Activated naive CD4-positive, alpha-beta T cell treated with anti-CD3 and anti-CD28 coated beads, Interleukin-2, amount 50 U/mL, for 24 hours (primary cell): ENCODE measurements at regions not wholly inside any gene's neighbourhood (a gene's known extent, or its start where the extent isn't known, plus 50 kb on each side); places are given as distances from the start of the nearest gene placed in this dataset.

Experiments
- H3K27ac Mint-ChIP-seq: one replicate; pipeline ENCODE4 v1.8.0; 2021; ENCODE audit warnings: mild to moderate bottlenecking, mixed read lengths
- H3K27me3 Mint-ChIP-seq: one replicate; pipeline ENCODE4 v1.8.0; 2021; ENCODE audit warnings: mixed read lengths
- H3K36me3 Mint-ChIP-seq: one replicate; pipeline ENCODE4 v1.8.0; 2021; ENCODE audit warnings: mixed read lengths
- H3K4me1 Mint-ChIP-seq: one replicate; pipeline ENCODE4 v1.8.0; 2021; ENCODE audit warnings: mixed read lengths
- H3K4me3 Mint-ChIP-seq: one replicate; pipeline ENCODE4 v1.8.0; 2021; ENCODE audit warnings: mild to moderate bottlenecking, mixed read lengths
- H3K9me3 Mint-ChIP-seq: one replicate; pipeline ENCODE4 v1.8.0; 2021; ENCODE audit warnings: mixed read lengths

GRCh38 chr10:29962166-29962850, 97.1 kb downstream of the JCAD start:
- no peaks in the 10 kb centered on the region for H3K4me1 Mint-ChIP-seq
- H3K9me3 Mint-ChIP-seq, result no peaks in the 10 kb centered on the region
- H3K27me3 Mint-ChIP-seq, result no peaks in the 10 kb centered on the region
- H3K27ac Mint-ChIP-seq, result no peak overlapping the region
- H3K36me3 Mint-ChIP-seq, result no peaks in the 10 kb centered on the region
- no peak overlapping the region for H3K4me3 Mint-ChIP-seq

DNA sequence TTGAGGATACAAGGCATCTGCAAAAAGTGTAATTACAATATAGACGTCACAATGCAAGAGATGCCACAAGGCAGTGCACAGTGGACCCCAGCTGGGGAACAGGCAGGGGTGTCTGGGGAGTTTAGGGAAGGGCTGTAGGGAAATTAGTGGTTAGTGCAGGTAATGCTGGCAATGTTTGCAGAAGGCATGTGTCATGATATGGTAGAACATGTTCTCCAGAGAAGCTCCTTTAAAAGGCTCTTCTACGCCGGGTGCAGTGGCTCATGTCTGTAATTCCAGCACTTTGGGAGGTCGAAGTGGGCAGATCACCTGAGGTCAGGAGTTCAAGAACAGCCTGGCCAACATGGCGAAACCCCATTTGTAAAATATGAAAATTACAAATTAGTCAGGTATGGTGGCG, 98.0 kb downstream of the JCAD start:
- Mint-ChIP-seq H3K4me1 (no peaks in the 10 kb centered on the region), H3K27ac (no peak overlapping the region), H3K4me3 (no peak overlapping the region), H3K27me3 (no peaks in the 10 kb centered on the region), H3K36me3 (no peaks in the 10 kb centered on the region), H3K9me3 (no peaks in the 10 kb centered on the region)

DNA sequence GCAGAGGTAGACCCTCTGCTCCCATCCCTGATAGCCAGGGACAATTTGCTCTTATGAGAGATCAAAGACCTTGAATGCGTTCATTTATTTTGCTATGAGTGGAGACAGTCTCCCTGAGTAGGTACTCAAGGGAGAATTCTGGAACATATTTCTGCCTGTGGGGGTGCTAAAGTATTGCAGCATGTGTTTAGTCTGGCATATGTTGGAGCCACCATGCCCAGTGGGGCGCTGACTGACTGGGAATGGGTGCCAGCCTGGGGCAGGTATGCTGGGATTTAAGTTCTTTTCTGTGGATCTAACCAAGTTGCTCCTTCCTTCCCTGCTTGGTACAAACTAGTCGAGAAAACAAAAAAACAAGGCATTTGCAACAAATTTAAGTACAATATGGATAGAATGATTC, 99.1 kb downstream of the JCAD start:
- H3K4me3 Mint-ChIP-seq, result no peak overlapping the region
- H3K4me1 Mint-ChIP-seq, result no peaks in the 10 kb centered on the region
- no peaks in the 10 kb centered on the region for H3K9me3 Mint-ChIP-seq
- H3K36me3 Mint-ChIP-seq, result no peaks in the 10 kb centered on the region
- H3K27me3 Mint-ChIP-seq, result no peaks in the 10 kb centered on the region
- H3K27ac Mint-ChIP-seq, result no peak overlapping the region

GRCh38 chr10:29959586-29959985, 99.8 kb downstream of the JCAD start:
- Mint-ChIP-seq H3K9me3 (no peaks in the 10 kb centered on the region), H3K4me1 (no peaks in the 10 kb centered on the region), H3K27ac (no peak overlapping the region), H3K36me3 (no peaks in the 10 kb centered on the region), H3K4me3 (no peak overlapping the region), H3K27me3 (no peaks in the 10 kb centered on the region)

DNA sequence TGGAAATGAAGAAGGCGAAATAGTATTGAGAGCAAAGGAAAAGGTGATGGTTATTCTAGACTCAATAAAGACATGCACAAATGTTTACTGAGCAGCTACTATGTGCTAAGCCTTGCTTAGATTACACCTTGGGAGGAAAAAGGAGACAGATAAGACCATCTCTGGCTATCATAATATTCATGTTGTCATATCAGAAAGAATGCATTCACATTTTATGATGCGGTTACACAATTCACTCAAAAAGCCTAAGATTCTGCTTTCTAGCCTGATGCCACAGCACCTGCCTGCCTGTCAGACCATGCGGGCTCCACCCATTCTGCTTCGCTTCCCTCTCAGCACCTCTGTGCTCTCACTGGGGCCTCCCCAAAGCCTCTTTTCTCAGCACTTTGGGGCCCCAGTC, 100.9 kb downstream of the JCAD start:
- no peaks in the 10 kb centered on the region for H3K4me1 Mint-ChIP-seq

DNA sequence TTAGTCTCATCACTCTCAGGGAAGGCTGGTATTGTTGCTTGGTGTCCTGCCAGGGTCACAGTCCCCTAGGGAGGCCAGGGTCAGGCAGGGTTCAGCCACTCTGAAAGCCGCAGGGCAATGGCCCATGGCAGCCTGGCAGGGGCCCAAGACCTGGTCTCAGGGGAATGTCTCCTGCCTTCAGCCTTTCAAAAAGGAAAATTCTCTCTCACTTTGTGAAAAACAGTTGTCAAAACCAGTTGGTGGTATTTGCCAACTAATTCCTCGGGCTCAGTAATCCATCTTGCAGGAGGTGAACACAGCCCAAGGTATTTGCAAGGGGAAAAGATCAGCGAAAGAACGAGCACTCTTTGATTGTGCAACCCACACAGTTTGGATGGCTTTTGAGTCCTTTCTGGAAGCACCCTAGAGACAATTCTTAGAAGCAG, 101.5 kb downstream of the JCAD start:
- Mint-ChIP-seq H3K4me1 (no peaks in the 10 kb centered on the region), H3K27me3 (no peaks in the 10 kb centered on the region), H3K27ac (no peak overlapping the region)

More for the DNA sequence above, 100.9 kb downstream of the JCAD start:
- Mint-ChIP-seq H3K9me3 (no peaks in the 10 kb centered on the region), H3K36me3 (no peaks in the 10 kb centered on the region), H3K27ac (no peak overlapping the region), H3K27me3 (no peaks in the 10 kb centered on the region), H3K4me3 (no peak overlapping the region)

GRCh38 chr10:29957236-29957635, 102.2 kb downstream of the JCAD start:
- no peak overlapping the region for H3K4me3 Mint-ChIP-seq
- no peak overlapping the region for H3K27ac Mint-ChIP-seq
- H3K9me3 Mint-ChIP-seq, result no peaks in the 10 kb centered on the region
- H3K36me3 Mint-ChIP-seq, result no peaks in the 10 kb centered on the region
- H3K4me1 Mint-ChIP-seq, result no peaks in the 10 kb centered on the region
- no peaks in the 10 kb centered on the region for H3K27me3 Mint-ChIP-seq

More for the DNA sequence above, 101.5 kb downstream of the JCAD start:
- no peak overlapping the region for H3K4me3 Mint-ChIP-seq
- no peaks in the 10 kb centered on the region for H3K36me3 Mint-ChIP-seq
- H3K9me3 Mint-ChIP-seq, result no peaks in the 10 kb centered on the region

DNA sequence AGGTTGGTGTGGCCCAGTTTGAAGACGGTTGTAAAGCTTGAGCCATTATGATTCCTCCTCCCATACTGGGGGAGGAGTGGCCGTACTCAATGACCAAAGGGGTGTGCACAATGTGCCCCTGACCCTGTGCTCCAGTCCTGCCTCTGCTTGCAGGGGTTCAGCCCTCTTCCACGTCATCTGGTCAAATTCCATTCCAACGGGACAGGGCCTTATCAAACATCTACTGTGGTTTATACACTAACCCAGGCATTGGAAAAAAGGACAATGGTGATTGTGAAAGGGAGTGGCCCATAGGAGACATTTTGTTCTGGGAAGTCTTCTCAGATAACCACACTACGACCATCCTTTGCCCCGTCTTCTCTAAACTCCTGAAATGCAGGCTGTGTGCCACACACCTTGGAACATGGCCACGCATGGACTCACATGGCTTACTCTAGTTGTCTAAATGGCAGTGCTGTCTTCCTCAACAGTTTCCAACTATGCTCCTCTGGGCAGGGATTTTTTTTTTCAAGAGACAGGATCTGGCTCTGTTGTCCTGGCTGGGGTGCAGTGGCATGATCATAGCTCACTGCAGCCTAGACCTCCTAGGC, 103.0 kb downstream of the JCAD start:
- no peak overlapping the region for H3K27ac Mint-ChIP-seq
- no peaks in the 10 kb centered on the region for H3K36me3 Mint-ChIP-seq

GRCh38 chr10:29955329-29955935, 104.0 kb downstream of the JCAD start:
- H3K27me3 Mint-ChIP-seq, result no peaks in the 10 kb centered on the region

More for the DNA sequence above, 103.0 kb downstream of the JCAD start:
- no peak overlapping the region for H3K4me3 Mint-ChIP-seq
- H3K9me3 Mint-ChIP-seq, result no peaks in the 10 kb centered on the region
- no peaks in the 10 kb centered on the region for H3K4me1 Mint-ChIP-seq
- no peaks in the 10 kb centered on the region for H3K27me3 Mint-ChIP-seq

DNA sequence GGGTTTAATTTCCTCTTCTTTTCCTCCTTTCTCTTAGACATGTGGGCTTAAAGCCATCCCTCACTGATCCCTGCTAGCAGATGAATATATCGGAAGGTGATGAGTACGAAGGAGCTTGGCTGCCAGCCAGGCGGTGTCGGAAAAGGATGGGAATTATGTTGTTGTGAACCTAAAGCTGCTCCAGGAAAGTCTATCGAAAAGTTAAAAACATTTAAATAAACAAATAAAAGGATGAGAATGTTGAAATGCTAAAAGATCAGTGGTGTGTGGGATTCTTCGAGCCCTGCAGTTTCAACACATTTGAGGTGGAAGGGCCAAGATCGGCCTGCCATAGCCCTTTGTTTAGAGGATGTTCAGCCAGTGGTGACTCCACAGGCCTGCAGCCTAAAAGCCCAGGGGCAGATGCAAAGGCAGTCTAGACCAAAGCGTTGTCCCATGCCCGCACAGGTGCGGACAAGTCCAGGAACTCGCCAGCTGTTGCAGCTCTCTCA, 107.9 kb downstream of the JCAD start:
- H3K9me3 Mint-ChIP-seq, result no peaks in the 10 kb centered on the region
- no peaks in the 10 kb centered on the region for H3K27me3 Mint-ChIP-seq
- H3K27ac Mint-ChIP-seq, result no peak overlapping the region
- H3K36me3 Mint-ChIP-seq, result no peaks in the 10 kb centered on the region
- no peak overlapping the region for H3K4me3 Mint-ChIP-seq
- no peaks in the 10 kb centered on the region for H3K4me1 Mint-ChIP-seq

More at GRCh38 chr10:29955329-29955935, 104.0 kb downstream of the JCAD start:
- no peak overlapping the region for H3K27ac Mint-ChIP-seq
- no peaks in the 10 kb centered on the region for H3K9me3 Mint-ChIP-seq
- no peak overlapping the region for H3K4me3 Mint-ChIP-seq
- H3K4me1 Mint-ChIP-seq, result no peaks in the 10 kb centered on the region
- no peaks in the 10 kb centered on the region for H3K36me3 Mint-ChIP-seq

DNA sequence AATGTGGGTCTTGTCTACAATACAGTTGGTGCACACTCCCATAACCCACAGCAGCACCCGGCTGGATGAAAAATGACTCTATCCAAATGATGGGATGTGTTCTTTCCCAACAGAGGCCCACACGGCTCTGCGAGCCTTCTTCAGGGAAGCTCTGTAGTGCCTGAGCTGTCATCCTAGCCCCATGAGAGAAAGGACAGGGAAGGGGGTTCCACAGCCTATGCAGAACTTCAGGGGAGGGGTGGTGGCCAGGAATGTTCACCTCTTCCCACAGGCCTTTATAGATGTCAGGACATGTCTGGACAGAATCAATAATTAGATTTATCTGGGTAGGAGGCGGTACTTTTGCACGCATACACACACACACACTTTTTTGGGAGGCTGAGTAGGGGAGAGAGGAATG, 109.0 kb downstream of the JCAD start:
- no peak overlapping the region for H3K4me3 Mint-ChIP-seq
- H3K27me3 Mint-ChIP-seq, result no peaks in the 10 kb centered on the region
- H3K27ac Mint-ChIP-seq, result no peak overlapping the region

GRCh38 chr10:29949411-29950011, 109.9 kb downstream of the JCAD start:
- H3K9me3 Mint-ChIP-seq, result no peaks in the 10 kb centered on the region
- no peaks in the 10 kb centered on the region for H3K27me3 Mint-ChIP-seq
- H3K4me1 Mint-ChIP-seq, result no peaks in the 10 kb centered on the region
- H3K27ac Mint-ChIP-seq, result no peak overlapping the region
- no peaks in the 10 kb centered on the region for H3K36me3 Mint-ChIP-seq
- H3K4me3 Mint-ChIP-seq, result no peak overlapping the region

More for the DNA sequence above, 109.0 kb downstream of the JCAD start:
- no peaks in the 10 kb centered on the region for H3K4me1 Mint-ChIP-seq
- no peaks in the 10 kb centered on the region for H3K36me3 Mint-ChIP-seq
- H3K9me3 Mint-ChIP-seq, result no peaks in the 10 kb centered on the region

- no peaks in the 10 kb centered on the region for H3K27me3 Mint-ChIP-seq
- H3K27ac Mint-ChIP-seq, result no peak overlapping the region
- no peaks in the 10 kb centered on the region for H3K4me1 Mint-ChIP-seq
- H3K36me3 Mint-ChIP-seq, result no peaks in the 10 kb centered on the region
- H3K9me3 Mint-ChIP-seq, result no peaks in the 10 kb centered on the region
- no peak overlapping the region for H3K4me3 Mint-ChIP-seq
Observed at GRCh38 chr10:29948881-29949355, 110.5 kb downstream of the JCAD start.

GRCh38 chr10:29947701-29948060, 111.7 kb downstream of the JCAD start:
- no peaks in the 10 kb centered on the region for H3K36me3 Mint-ChIP-seq
- H3K4me1 Mint-ChIP-seq, result no peaks in the 10 kb centered on the region
- H3K27ac Mint-ChIP-seq, result no peak overlapping the region
- no peaks in the 10 kb centered on the region for H3K9me3 Mint-ChIP-seq
- H3K27me3 Mint-ChIP-seq, result no peaks in the 10 kb centered on the region
- no peak overlapping the region for H3K4me3 Mint-ChIP-seq

GRCh38 chr10:29946953-29947700, 112.3 kb downstream of the JCAD start:
- no peaks in the 10 kb centered on the region for H3K4me1 Mint-ChIP-seq
- no peaks in the 10 kb centered on the region for H3K27me3 Mint-ChIP-seq
- no peak overlapping the region for H3K4me3 Mint-ChIP-seq
- no peak overlapping the region for H3K27ac Mint-ChIP-seq
- H3K36me3 Mint-ChIP-seq, result no peaks in the 10 kb centered on the region
- no peaks in the 10 kb centered on the region for H3K9me3 Mint-ChIP-seq
